HS-5 (cell line): ENCODE measurements at regions not wholly inside any gene's neighbourhood (a gene's known extent, or its start where the extent isn't known, plus 50 kb on each side); places are given as distances from the start of the nearest gene placed in this dataset.

ENCODE experiments used
- DNase-seq: peaks from one replicate; pipeline ENCODE4 v3.0.0-alpha.2; 2012; ENCODE audit warnings: low read depth

GRCh38 chr15:97806766-97807165 is 153.7 kb upstream of the ARRDC4 start:
- no peak for DNase-seq

- no peak for DNase-seq
Measured at GRCh38 chr15:97815835-97816234, 144.7 kb upstream of the ARRDC4 start.

- DNase-seq = no peak
Measured at GRCh38 chr15:97817276-97817890, 143.1 kb upstream of the ARRDC4 start.

- no peak for DNase-seq
Measured at GRCh38 chr15:97836003-97836402, 124.5 kb upstream of the ARRDC4 start.

GRCh38 chr15:97837896-97838295 is 122.6 kb upstream of the ARRDC4 start:
- DNase-seq = no peak

- no peak for DNase-seq
Measured at GRCh38 chr15:97838606-97839210, 121.8 kb upstream of the ARRDC4 start.

GRCh38 chr15:97840501-97840900 is 120.0 kb upstream of the ARRDC4 start:
- DNase-seq = no peak

- DNase-seq = no peak
Measured at GRCh38 chr15:97841558-97841957, 118.9 kb upstream of the ARRDC4 start.

GRCh38 chr15:97849183-97849582 is 111.3 kb upstream of the ARRDC4 start:
- DNase-seq = no peak

GRCh38 chr15:97858296-97858695 is 102.2 kb upstream of the ARRDC4 start:
- DNase-seq = no peak

- DNase-seq = no peak
Measured at GRCh38 chr15:97861529-97862260, 98.8 kb upstream of the ARRDC4 start.

- no peak for DNase-seq
Measured at GRCh38 chr15:97866959-97867358, 93.5 kb upstream of the ARRDC4 start.

- DNase-seq = no peak
Measured at GRCh38 chr15:97867870-97868269, 92.6 kb upstream of the ARRDC4 start.

- DNase-seq = no peak
Measured at GRCh38 chr15:97868981-97869380, 91.5 kb upstream of the ARRDC4 start.

- no peak for DNase-seq
Measured at GRCh38 chr15:97870771-97871170, 89.7 kb upstream of the ARRDC4 start.

GRCh38 chr15:97874139-97874538 is 86.4 kb upstream of the ARRDC4 start:
- DNase-seq = no peak

- DNase-seq = no peak
Measured at GRCh38 chr15:97875025-97875512, 85.4 kb upstream of the ARRDC4 start.

GRCh38 chr15:97875513-97876280 is 84.8 kb upstream of the ARRDC4 start:
- no peak for DNase-seq

GRCh38 chr15:97876281-97876675 is 84.2 kb upstream of the ARRDC4 start:
- DNase-seq = no peak

GRCh38 chr15:97881346-97881965 is 79.0 kb upstream of the ARRDC4 start:
- no peak for DNase-seq

GRCh38 chr15:97884513-97885131 is 75.9 kb upstream of the ARRDC4 start:
- no peak for DNase-seq

- DNase-seq = no peak
Measured at GRCh38 chr15:97890307-97890706, 70.2 kb upstream of the ARRDC4 start.
